HL-60 (cell line): ENCODE measurements at regions not wholly inside any gene's neighbourhood (a gene's known extent, or its start where the extent isn't known, plus 50 kb on each side); places are given as distances from the start of the nearest gene placed in this dataset.

Experiments used
- DNase-seq, 2 experiments: peaks; one replicate each; pipeline ENCODE4 v3.0.0-alpha.2; 2010 to 2020; ENCODE audit warnings: low read depth in 1 of 2, low spot score in 1 of 2
- H3K27ac ChIP-seq: fragments of 250-450 bp; sonication (Bioruptor Pico); replicated peaks from 2 replicates; pipeline ENCODE4 v1.5.1; 2020; ENCODE audit warnings: mild to moderate bottlenecking, moderate library complexity
- H3K27me3 ChIP-seq: fragments of 250-450 bp; sonication (Bioruptor Pico); 2 replicates; pipeline ENCODE4 v1.5.1; 2021; ENCODE audit warnings: mild to moderate bottlenecking, moderate library complexity; ENCODE audit not compliant: insufficient read depth, poor library complexity, severe bottlenecking
- H3K4me3 ChIP-seq: replicated peaks from 2 replicates; pipeline ENCODE4 v1.5.1; 2011; ENCODE audit warnings: mild to moderate bottlenecking, control low read depth, low read length; ENCODE audit not compliant: insufficient read depth
- CTCF ChIP-seq: IDR thresholded peaks from one replicate; pipeline ENCODE4 v1.5.1; 2011; ENCODE audit warnings: low read length, control low read depth, inconsistent platforms; ENCODE audit not compliant: insufficient read depth
- GABPA ChIP-seq: IDR thresholded peaks from 2 replicates; pipeline ENCODE4 v1.6.1; 2012; ENCODE audit warnings: low read depth
- POLR2AphosphoS5 ChIP-seq: IDR thresholded peaks from 2 replicates; pipeline ENCODE4 v1.6.1; 2012; ENCODE audit warnings: low read depth
- REST ChIP-seq: IDR thresholded peaks from 2 replicates; pipeline ENCODE4 v1.6.1; 2012; ENCODE audit warnings: low read depth; ENCODE audit not compliant: insufficient replicate concordance
- SPI1 ChIP-seq: IDR thresholded peaks from 2 replicates; pipeline ENCODE4 v1.6.1; 2012; ENCODE audit warnings: low read depth, mild to moderate bottlenecking, borderline replicate concordance

GRCh38 chr3:1852950-1853349 lies 245.7 kb upstream of the CNTN4 start:
- no peak overlapping the region for H3K4me3 ChIP-seq
- no peak overlapping the region for H3K27ac ChIP-seq
- TF ChIP-seq CTCF, result no peak
- no peak for TF ChIP-seq GABPA
- TF ChIP-seq POLR2AphosphoS5, result no peak
- TF ChIP-seq SPI1, result no peak
- no peak for TF ChIP-seq REST
- H3K27me3 ChIP-seq, result no peaks in the 10 kb centered on the region
- DNase-seq, result no peak

- H3K27ac ChIP-seq, result no peak overlapping the region
- no peaks in the 10 kb centered on the region for H3K27me3 ChIP-seq
- no peak overlapping the region for H3K4me3 ChIP-seq
- TF ChIP-seq REST, result no peak
- TF ChIP-seq POLR2AphosphoS5, result no peak
- TF ChIP-seq CTCF, result no peak
- TF ChIP-seq GABPA, result no peak
- DNase-seq, result no peak
These were observed 242.8 kb upstream of the CNTN4 start for GRCh38 chr3:1855841-1856240.

- DNase-seq, result no peak
- H3K27ac ChIP-seq, result no peak overlapping the region
- no peak for TF ChIP-seq SPI1
- no peak for TF ChIP-seq POLR2AphosphoS5
- no peak for TF ChIP-seq CTCF
- no peak for TF ChIP-seq REST
- no peak for TF ChIP-seq GABPA
- no peak overlapping the region for H3K4me3 ChIP-seq
- no peaks in the 10 kb centered on the region for H3K27me3 ChIP-seq
These were observed 227.9 kb upstream of the CNTN4 start for GRCh38 chr3:1870738-1871137.
